Spleen (tissue), 11 donors: ENCODE measurements at regions not wholly inside any gene's neighbourhood (a gene's known extent, or its start where the extent isn't known, plus 50 kb on each side); places are given as distances from the start of the nearest gene placed in this dataset.

Experiments used
- DNase-seq: peaks from one replicate; pipeline ENCODE4 v3.0.0-alpha.2; 2020
- H3K27ac ChIP-seq, 8 donors: fragments of 200-600 bp; sonication (generic) in 7 of 8; 1 replicate in 4 of 8; 2 replicates in 4 of 8; pipeline versions ENCODE4 v1.5.0 to v1.8.0; 2016 to 2021; ENCODE audit warnings: inconsistent platforms in 4 of 8, mild to moderate bottlenecking in 4 of 8, moderate library complexity in 1 of 8
- H3K27me3 ChIP-seq, 7 donors: fragments of 200-600 bp; sonication (generic) in 6 of 7; replicated peaks in 1 of 7; 1 replicate in 4 of 7; 2 replicates in 3 of 7; pipeline versions ENCODE4 v1.5.0 to v1.8.0; 2016 to 2021; ENCODE audit warnings: inconsistent platforms in 3 of 7, mild to moderate bottlenecking in 1 of 7
- H3K36me3 ChIP-seq, 6 donors: fragments of 200-600 bp; sonication (generic) in 5 of 6; 1 replicate in 4 of 6; 2 replicates in 2 of 6; pipeline versions ENCODE4 v1.5.0 to v1.8.0; 2016 to 2021; ENCODE audit warnings: inconsistent platforms in 2 of 6
- H3K4me1 ChIP-seq, 6 donors: fragments of 200-600 bp; sonication (generic) in 5 of 6; 1 replicate in 3 of 6; 2 replicates in 3 of 6; pipeline versions ENCODE4 v1.5.0 to v1.8.0; 2016 to 2021; ENCODE audit warnings: inconsistent platforms in 3 of 6
- H3K4me3 ChIP-seq, 8 donors: fragments of 200-600 bp; sonication (generic) in 7 of 8; 1 replicate in 4 of 8; 2 replicates in 4 of 8; pipeline versions ENCODE4 v1.5.0 to v1.8.0; 2016 to 2021; ENCODE audit warnings: inconsistent platforms in 4 of 8, mild to moderate bottlenecking in 4 of 8, moderate library complexity in 2 of 8
- H3K9me3 ChIP-seq, 8 donors: fragments of 200-600 bp; sonication (generic) in 7 of 8; 1 replicate in 4 of 8; 2 replicates in 4 of 8; pipeline versions ENCODE4 v1.5.0 to v1.8.0; 2016 to 2021; ENCODE audit warnings: inconsistent platforms in 4 of 8
- POLR2A ChIP-seq, 3 donors: fragments of 450-650 bp; IDR thresholded peaks; one replicate each; pipeline ENCODE4 v1.5.1; 2017; ENCODE audit warnings: antibody characterized with exemption in 3 of 3, mild to moderate bottlenecking in 1 of 3
- POLR2AphosphoS5 ChIP-seq, 3 donors: sonication (generic); formaldehyde crosslinking; IDR thresholded peaks; one replicate each; pipeline ENCODE4 v1.5.1; 2017; ENCODE audit warnings: antibody characterized with exemption in 3 of 3
- WGBS, 5 donors: extraction: QIAGEN DNeasy Blood & Tissue Kit in 3 of 5; methylation state at CpG; one replicate each; pipeline versions ENCODE4 v1.1.5 to v1.1.7; 2013 to 2018; 5-methylcytosine and 5-hydroxymethylcytosine counted together
- intact Hi-C: fragments of 100-400 bp; cut with DNase I; formaldehyde crosslinking; loops from one replicate; pipeline ENCODE4 v1.15.0; 2023; ENCODE audit warnings: low total_unique reads
- TF ChIP-seq, protein P1 (sequence below), 11 experiments: fragments of 200-600 bp in 7 of 11; fragments of 450-650 bp in 4 of 11; sonication (generic) in 4 of 11; IDR thresholded peaks in 8 of 11; conservative IDR thresholded peaks in 3 of 11; 1 replicate in 7 of 11; 2 replicates in 4 of 11; pipeline versions ENCODE4 v1.4.0 to v1.8.0; 2016 to 2021; ENCODE audit warnings: antibody characterized with exemption in 11 of 11, inconsistent platforms in 4 of 11, mild to moderate bottlenecking in 1 of 11
- donor health status: healthy with polysubstance abuse.
- donor health status: DM: no; HTN: no; CAD: no; lungs with moderate emphysema.
- donor health status: DM: no; HTN: no; CAD: no.
- donor health status: Bipolar disorder and iron deficiency.
- donor health status: healthy.
- donor health status: DM: no; HTN: no; CAD: no.
- donor health status: DM: yes; HTN: yes; CAD: no.

DNA sequence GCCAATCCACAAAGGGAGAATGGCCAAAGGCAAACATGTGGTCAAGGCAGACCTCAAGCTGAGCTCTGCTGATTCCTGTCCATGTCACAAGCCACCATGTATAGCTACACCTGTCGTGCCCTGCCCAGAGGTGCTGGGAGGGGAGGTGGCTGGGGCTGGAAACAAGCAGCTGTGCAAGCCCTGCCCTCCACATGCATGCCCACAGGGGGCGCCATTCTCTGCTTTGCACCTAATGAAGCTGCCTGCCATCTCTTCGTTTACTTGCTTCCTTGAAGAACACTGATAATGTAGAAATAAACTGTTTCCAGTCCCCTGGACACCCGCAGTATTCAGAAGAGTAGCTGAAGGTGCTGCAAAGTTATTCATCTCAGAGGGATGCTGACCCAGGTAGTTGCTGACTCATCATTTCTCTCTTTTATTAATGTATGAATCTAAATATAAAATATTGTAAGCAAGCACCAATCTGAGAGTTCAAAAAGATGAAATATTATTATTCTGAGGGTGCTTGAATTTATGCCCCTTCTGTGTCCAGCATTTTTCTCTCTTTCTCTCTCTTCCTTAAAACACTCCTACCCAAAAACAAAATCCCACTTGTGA, 278.6 kb downstream of the ADGRA3 start:
- no peaks in the 10 kb centered on the region for H3K27me3 ChIP-seq
- intact Hi-C loops, result loop anchor here (10.0 kb wide), 1 partner anchor 118 kb away; no protein-coding TSS in a partner anchor
- H3K4me1 ChIP-seq, result peaks cover 0 to 6% (median 0%) of the 10 kb centered on the region in 6 donors
- peak overlapping the region in 4 of 8 donors; percentile 10 to 50 (median 20) for H3K4me3 ChIP-seq
- TF ChIP-seq POLR2A (IDR thresholded peaks at IDR 0.05) (no peak), POLR2AphosphoS5 (IDR thresholded peaks at IDR 0.05) (no peak)
- TF ChIP-seq, protein P1, sequence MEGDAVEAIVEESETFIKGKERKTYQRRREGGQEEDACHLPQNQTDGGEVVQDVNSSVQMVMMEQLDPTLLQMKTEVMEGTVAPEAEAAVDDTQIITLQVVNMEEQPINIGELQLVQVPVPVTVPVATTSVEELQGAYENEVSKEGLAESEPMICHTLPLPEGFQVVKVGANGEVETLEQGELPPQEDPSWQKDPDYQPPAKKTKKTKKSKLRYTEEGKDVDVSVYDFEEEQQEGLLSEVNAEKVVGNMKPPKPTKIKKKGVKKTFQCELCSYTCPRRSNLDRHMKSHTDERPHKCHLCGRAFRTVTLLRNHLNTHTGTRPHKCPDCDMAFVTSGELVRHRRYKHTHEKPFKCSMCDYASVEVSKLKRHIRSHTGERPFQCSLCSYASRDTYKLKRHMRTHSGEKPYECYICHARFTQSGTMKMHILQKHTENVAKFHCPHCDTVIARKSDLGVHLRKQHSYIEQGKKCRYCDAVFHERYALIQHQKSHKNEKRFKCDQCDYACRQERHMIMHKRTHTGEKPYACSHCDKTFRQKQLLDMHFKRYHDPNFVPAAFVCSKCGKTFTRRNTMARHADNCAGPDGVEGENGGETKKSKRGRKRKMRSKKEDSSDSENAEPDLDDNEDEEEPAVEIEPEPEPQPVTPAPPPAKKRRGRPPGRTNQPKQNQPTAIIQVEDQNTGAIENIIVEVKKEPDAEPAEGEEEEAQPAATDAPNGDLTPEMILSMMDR (IDR thresholded peaks at IDR 0.05 in 8 of 11, conservative IDR thresholded peaks at IDR 0.05 in 3 of 11), result peak in 10 of 11 experiments; percentile 14 to 70 (median 54)
- DNase-seq, result peak; percentile 87
- no peaks in the 10 kb centered on the region for H3K36me3 ChIP-seq
- peaks cover 0 to 15% (median 0%) of the 10 kb centered on the region in 8 donors for H3K9me3 ChIP-seq
- WGBS, 5 donors, result 17 to 34% (median 22%) methylated on average over 4 of the region's 4 CpGs
- peak overlapping the region in 7 of 8 donors; percentile 27 to 70 (median 59) for H3K27ac ChIP-seq

DNA sequence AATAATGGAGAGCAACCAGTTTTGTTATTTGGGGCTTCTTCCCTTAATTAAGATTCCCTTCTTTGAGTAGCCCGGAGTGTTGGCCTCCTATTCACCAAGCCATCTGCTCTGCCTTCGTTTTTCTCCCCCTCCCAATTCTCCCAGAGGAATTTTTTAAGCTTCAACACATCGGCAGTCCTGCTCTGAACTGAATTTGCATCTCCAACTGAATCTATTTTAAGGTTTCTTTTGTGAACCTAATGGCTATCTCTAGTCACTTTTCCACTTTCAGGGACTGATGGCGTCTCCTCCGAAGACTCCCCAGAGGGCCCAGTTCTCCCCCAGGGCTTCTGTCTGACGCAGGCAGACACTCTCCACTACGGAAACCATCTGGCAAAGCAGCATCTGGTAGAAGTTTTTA, 280.2 kb downstream of the ADGRA3 start:
- 57 to 79% (median 73%) methylated on average over 7 of the region's 7 CpGs for WGBS, 5 donors
- TF ChIP-seq POLR2AphosphoS5 (IDR thresholded peaks at IDR 0.05) (no peak), POLR2A (IDR thresholded peaks at IDR 0.05) (no peak)
- TF ChIP-seq, protein P1 (IDR thresholded peaks at IDR 0.05 in 8 of 11, conservative IDR thresholded peaks at IDR 0.05 in 3 of 11), result no peak
- H3K4me1 ChIP-seq, result peaks cover 0 to 6% (median 0%) of the 10 kb centered on the region in 6 donors
- no peaks in the 10 kb centered on the region for H3K27me3 ChIP-seq
- intact Hi-C loops, result loop anchor here (10.0 kb wide), 1 partner anchor 119 kb away; no protein-coding TSS in a partner anchor
- DNase-seq, result no peak
- H3K27ac ChIP-seq, result no peak overlapping the region
- peaks cover 0 to 15% (median 0%) of the 10 kb centered on the region in 8 donors for H3K9me3 ChIP-seq
- no peaks in the 10 kb centered on the region for H3K36me3 ChIP-seq
- no peak overlapping the region for H3K4me3 ChIP-seq

DNA sequence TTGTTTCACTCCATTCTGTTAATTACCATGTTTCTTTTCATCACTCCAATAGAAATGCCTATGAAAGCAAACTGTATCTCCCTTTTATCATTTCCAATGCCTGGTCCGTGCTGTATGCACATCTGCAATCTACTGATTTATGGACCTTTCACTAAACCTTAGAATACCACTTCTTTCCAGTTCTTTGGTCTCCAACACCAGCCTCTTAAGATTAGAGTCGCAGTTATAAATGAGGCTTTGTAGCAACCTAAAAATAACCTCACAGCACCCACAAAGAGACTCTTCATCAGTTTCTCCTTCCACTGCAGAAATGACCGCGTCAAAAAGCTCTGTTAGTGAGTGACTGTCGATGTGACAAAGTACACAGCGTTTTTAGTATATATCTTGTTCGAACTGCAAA, 282.6 kb downstream of the ADGRA3 start:
- WGBS, 5 donors, result 75 to 88% (median 82%) methylated on average over 7 of the region's 7 CpGs
- intact Hi-C loops, result loop anchor here (10.0 kb wide), 1 partner anchor 122 kb away; no protein-coding TSS in a partner anchor
- TF ChIP-seq POLR2AphosphoS5 (IDR thresholded peaks at IDR 0.05) (no peak), POLR2A (IDR thresholded peaks at IDR 0.05) (no peak)
- TF ChIP-seq, protein P1 (IDR thresholded peaks at IDR 0.05 in 8 of 11, conservative IDR thresholded peaks at IDR 0.05 in 3 of 11), result no peak
- Histone ChIP-seq H3K9me3 (no peaks in the 10 kb centered on the region), H3K4me3 (no peak overlapping the region), H3K36me3 (no peaks in the 10 kb centered on the region), H3K27me3 (no peaks in the 10 kb centered on the region), H3K27ac (no peak overlapping the region), H3K4me1 (peaks cover 0 to under 1% (median 0%) of the 10 kb centered on the region in 6 donors)
- DNase-seq, result no peak

DNA sequence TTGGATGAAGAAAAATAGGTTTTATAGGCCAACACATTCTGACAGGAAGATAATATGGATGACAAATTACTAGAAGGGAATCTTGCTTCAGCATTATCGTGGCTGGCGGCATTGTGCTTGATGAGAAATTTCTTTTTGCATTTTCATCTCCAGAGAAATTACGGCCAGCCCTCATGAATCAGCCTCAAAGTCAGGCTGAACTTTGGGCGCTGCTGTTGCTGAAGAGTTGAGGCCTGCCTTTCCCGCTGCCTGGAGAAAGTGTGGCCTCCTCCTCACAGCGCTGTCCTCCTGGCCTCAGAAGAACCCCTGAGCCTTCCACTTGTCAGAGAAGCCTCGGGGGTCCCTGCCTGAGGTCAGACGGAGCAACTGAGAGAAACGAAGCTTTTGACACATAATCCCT, 272.4 kb upstream of the KCNIP4 start:
- TF ChIP-seq POLR2AphosphoS5 (IDR thresholded peaks at IDR 0.05), result no peak
- TF ChIP-seq, protein P1 (IDR thresholded peaks at IDR 0.05 in 8 of 11, conservative IDR thresholded peaks at IDR 0.05 in 3 of 11), result no peak
- TF ChIP-seq POLR2A (IDR thresholded peaks at IDR 0.05), result no peak
- no peak for DNase-seq
- intact Hi-C loops, result no loop called here

More for the DNA sequence above, 272.4 kb upstream of the KCNIP4 start:
- H3K4me1 ChIP-seq, result no peaks in the 10 kb centered on the region
- H3K36me3 ChIP-seq, result no peaks in the 10 kb centered on the region
- H3K27me3 ChIP-seq, result no peaks in the 10 kb centered on the region
- 63 to 79% (median 72%) methylated on average over 9 of the region's 9 CpGs for WGBS, 5 donors
- no peak overlapping the region for H3K27ac ChIP-seq
- no peak overlapping the region for H3K4me3 ChIP-seq
- peaks cover 0 to 7% (median 0%) of the 10 kb centered on the region in 8 donors for H3K9me3 ChIP-seq
